ENCODE measurements at regions not wholly inside any gene's neighbourhood (a gene's known extent, or its start where the extent isn't known, plus 50 kb on each side); places are given as distances from the start of the nearest gene placed in this dataset.

GRCh38 chrX:118212817-118213183 lies 96.2 kb upstream of the KLHL13 start:
- no peaks in the 10 kb centered on the region for H3K9me3 ChIP-seq (ENCODE audit: low read length)
- no peaks in the 10 kb centered on the region for H3F3A ChIP-seq (ENCODE audit: insufficient read depth, low read length)
- no peaks in the 10 kb centered on the region for H3K9me2 ChIP-seq (ENCODE audit: low read depth, low read length)
- peak overlapping the region; percentile 65 for H3K27ac ChIP-seq (ENCODE audit: low read depth, low read length, poor library complexity, severe bottlenecking)
- H3K27me3 ChIP-seq (ENCODE audit: insufficient read depth, low read length): no peaks in the 10 kb centered on the region
- H3K9ac ChIP-seq (ENCODE audit: low read length): no peak overlapping the region
- H2AFZ ChIP-seq (ENCODE audit: low read length): no peak overlapping the region
- H3K4me1 ChIP-seq (ENCODE audit: insufficient read depth, low read length, severe bottlenecking): peaks cover 15% of the 10 kb centered on the region
- no peak for TF ChIP-seq CTCF (IDR thresholded peaks at IDR 0.05; ENCODE audit: low read length)
- no peak for TF ChIP-seq EZH2 (IDR thresholded peaks at IDR 0.05; ENCODE audit: borderline replicate concordance, low read length)
- no peaks in the 10 kb centered on the region for H3K79me2 ChIP-seq (ENCODE audit: insufficient read depth, low read length)
- peak overlapping the region; percentile 42; the same call in 1 of the 2 replicates for H3K4me2 ChIP-seq (ENCODE audit: low read length)
- H4K20me1 ChIP-seq (ENCODE audit: insufficient read depth, low read length): no peaks in the 10 kb centered on the region
- no peaks in the 10 kb centered on the region for H3K36me3 ChIP-seq (ENCODE audit: insufficient read depth, low read length)
- H3K4me3 ChIP-seq (ENCODE audit: low read depth, low read length, poor library complexity, severe bottlenecking): no peak overlapping the region

GRCh38 chrX:118215346-118215745 lies 98.7 kb upstream of the KLHL13 start:
- TF ChIP-seq EZH2 (IDR thresholded peaks at IDR 0.05; ENCODE audit: borderline replicate concordance, low read length): no peak
- no peak for TF ChIP-seq CTCF (IDR thresholded peaks at IDR 0.05; ENCODE audit: low read length)
- Histone ChIP-seq H3K36me3 (ENCODE audit: insufficient read depth, low read length) (no peaks in the 10 kb centered on the region), H4K20me1 (ENCODE audit: insufficient read depth, low read length) (no peaks in the 10 kb centered on the region), H3K4me1 (ENCODE audit: insufficient read depth, low read length, severe bottlenecking) (peaks cover 15% of the 10 kb centered on the region), H3K4me3 (ENCODE audit: low read depth, low read length, poor library complexity, severe bottlenecking) (no peak overlapping the region), H3K4me2 (ENCODE audit: low read length) (no peak overlapping the region), H3F3A (ENCODE audit: insufficient read depth, low read length) (no peaks in the 10 kb centered on the region), H3K27me3 (ENCODE audit: insufficient read depth, low read length) (no peaks in the 10 kb centered on the region), H3K79me2 (ENCODE audit: insufficient read depth, low read length) (no peaks in the 10 kb centered on the region), H3K9ac (ENCODE audit: low read length) (no peak overlapping the region), H3K9me3 (ENCODE audit: low read length) (no peaks in the 10 kb centered on the region), H3K9me2 (ENCODE audit: low read depth, low read length) (no peaks in the 10 kb centered on the region), H2AFZ (ENCODE audit: low read length) (no peak overlapping the region), H3K27ac (ENCODE audit: low read depth, low read length, poor library complexity, severe bottlenecking) (no peak overlapping the region)

GRCh38 chrX:118216087-118216486 lies 99.5 kb upstream of the KLHL13 start:
- TF ChIP-seq EZH2 (IDR thresholded peaks at IDR 0.05; ENCODE audit: borderline replicate concordance, low read length) (no peak), CTCF (IDR thresholded peaks at IDR 0.05; ENCODE audit: low read length) (no peak)
- H3K9me2 ChIP-seq (ENCODE audit: low read depth, low read length): no peaks in the 10 kb centered on the region
- no peak overlapping the region for H3K4me2 ChIP-seq (ENCODE audit: low read length)
- no peak overlapping the region for H3K4me3 ChIP-seq (ENCODE audit: low read depth, low read length, poor library complexity, severe bottlenecking)
- H3K4me1 ChIP-seq (ENCODE audit: insufficient read depth, low read length, severe bottlenecking): peaks cover 15% of the 10 kb centered on the region
- H2AFZ ChIP-seq (ENCODE audit: low read length): no peak overlapping the region
- no peaks in the 10 kb centered on the region for H4K20me1 ChIP-seq (ENCODE audit: insufficient read depth, low read length)
- no peaks in the 10 kb centered on the region for H3K9me3 ChIP-seq (ENCODE audit: low read length)
- H3K27ac ChIP-seq (ENCODE audit: low read depth, low read length, poor library complexity, severe bottlenecking): no peak overlapping the region
- no peaks in the 10 kb centered on the region for H3K27me3 ChIP-seq (ENCODE audit: insufficient read depth, low read length)
- H3F3A ChIP-seq (ENCODE audit: insufficient read depth, low read length): no peaks in the 10 kb centered on the region
- H3K36me3 ChIP-seq (ENCODE audit: insufficient read depth, low read length): no peaks in the 10 kb centered on the region
- H3K9ac ChIP-seq (ENCODE audit: low read length): no peak overlapping the region
- H3K79me2 ChIP-seq (ENCODE audit: insufficient read depth, low read length): no peaks in the 10 kb centered on the region

All from OCI-LY1 (cell line).